Spleen (tissue), 11 donors: ENCODE measurements at regions not wholly inside any gene's neighbourhood (a gene's known extent, or its start where the extent isn't known, plus 50 kb on each side); places are given as distances from the start of the nearest gene placed in this dataset.

ENCODE experiments used
- DNase-seq: peaks from one replicate; pipeline ENCODE4 v3.0.0-alpha.2; 2020
- H3K27ac ChIP-seq, 8 donors: fragments of 200-600 bp; sonication (generic) in 7 of 8; 1 replicate in 4 of 8; 2 replicates in 4 of 8; pipeline versions ENCODE4 v1.5.0 to v1.8.0; 2016 to 2021; ENCODE audit warnings: inconsistent platforms in 4 of 8, mild to moderate bottlenecking in 4 of 8, moderate library complexity in 1 of 8
- H3K27me3 ChIP-seq, 7 donors: fragments of 200-600 bp; sonication (generic) in 6 of 7; replicated peaks in 1 of 7; 1 replicate in 4 of 7; 2 replicates in 3 of 7; pipeline versions ENCODE4 v1.5.0 to v1.8.0; 2016 to 2021; ENCODE audit warnings: inconsistent platforms in 3 of 7, mild to moderate bottlenecking in 1 of 7
- H3K36me3 ChIP-seq, 6 donors: fragments of 200-600 bp; sonication (generic) in 5 of 6; 1 replicate in 4 of 6; 2 replicates in 2 of 6; pipeline versions ENCODE4 v1.5.0 to v1.8.0; 2016 to 2021; ENCODE audit warnings: inconsistent platforms in 2 of 6
- H3K4me1 ChIP-seq, 6 donors: fragments of 200-600 bp; sonication (generic) in 5 of 6; 1 replicate in 3 of 6; 2 replicates in 3 of 6; pipeline versions ENCODE4 v1.5.0 to v1.8.0; 2016 to 2021; ENCODE audit warnings: inconsistent platforms in 3 of 6
- H3K4me3 ChIP-seq, 8 donors: fragments of 200-600 bp; sonication (generic) in 7 of 8; 1 replicate in 4 of 8; 2 replicates in 4 of 8; pipeline versions ENCODE4 v1.5.0 to v1.8.0; 2016 to 2021; ENCODE audit warnings: inconsistent platforms in 4 of 8, mild to moderate bottlenecking in 4 of 8, moderate library complexity in 2 of 8
- H3K9me3 ChIP-seq, 8 donors: fragments of 200-600 bp; sonication (generic) in 7 of 8; 1 replicate in 4 of 8; 2 replicates in 4 of 8; pipeline versions ENCODE4 v1.5.0 to v1.8.0; 2016 to 2021; ENCODE audit warnings: inconsistent platforms in 4 of 8
- POLR2A ChIP-seq, 3 donors: fragments of 450-650 bp; IDR thresholded peaks; one replicate each; pipeline ENCODE4 v1.5.1; 2017; ENCODE audit warnings: antibody characterized with exemption in 3 of 3, mild to moderate bottlenecking in 1 of 3
- POLR2AphosphoS5 ChIP-seq, 3 donors: sonication (generic); formaldehyde crosslinking; IDR thresholded peaks; one replicate each; pipeline ENCODE4 v1.5.1; 2017; ENCODE audit warnings: antibody characterized with exemption in 3 of 3
- WGBS, 5 donors: extraction: QIAGEN DNeasy Blood & Tissue Kit in 3 of 5; methylation state at CpG; one replicate each; pipeline versions ENCODE4 v1.1.5 to v1.1.7; 2013 to 2018; 5-methylcytosine and 5-hydroxymethylcytosine counted together
- intact Hi-C: fragments of 100-400 bp; cut with DNase I; formaldehyde crosslinking; loops from one replicate; pipeline ENCODE4 v1.15.0; 2023; ENCODE audit warnings: low total_unique reads
- TF ChIP-seq, protein P1 (sequence below), 11 experiments: fragments of 200-600 bp in 7 of 11; fragments of 450-650 bp in 4 of 11; sonication (generic) in 4 of 11; IDR thresholded peaks in 8 of 11; conservative IDR thresholded peaks in 3 of 11; 1 replicate in 7 of 11; 2 replicates in 4 of 11; pipeline versions ENCODE4 v1.4.0 to v1.8.0; 2016 to 2021; ENCODE audit warnings: antibody characterized with exemption in 11 of 11, inconsistent platforms in 4 of 11, mild to moderate bottlenecking in 1 of 11
- donor health status: healthy with polysubstance abuse.
- donor health status: DM: no; HTN: no; CAD: no; lungs with moderate emphysema.
- donor health status: DM: no; HTN: no; CAD: no.
- donor health status: Bipolar disorder and iron deficiency.
- donor health status: healthy.
- donor health status: DM: no; HTN: no; CAD: no.
- donor health status: DM: yes; HTN: yes; CAD: no.

DNA sequence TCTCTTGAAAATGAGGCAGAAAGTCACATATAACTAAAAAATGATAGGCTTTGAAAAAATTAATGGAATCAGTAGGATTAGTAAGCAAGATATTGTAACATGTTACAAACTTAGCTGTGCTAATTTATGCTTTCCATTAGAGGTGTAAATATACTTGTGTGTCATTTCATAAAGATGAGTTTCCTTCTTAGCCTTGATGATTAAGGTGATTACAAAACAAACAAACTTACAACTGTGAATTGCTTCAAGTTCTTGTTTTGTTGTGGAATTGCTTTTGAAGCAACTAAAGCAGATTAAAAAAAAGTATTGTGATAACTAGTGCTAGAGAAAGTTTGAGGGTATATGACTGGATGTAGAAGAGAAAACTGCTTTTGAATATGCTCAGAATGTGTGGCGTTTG is 87.9 kb downstream of the DIPK2A start:
- Histone ChIP-seq H3K36me3 (no peaks in the 10 kb centered on the region), H3K4me3 (no peak overlapping the region), H3K9me3 (no peaks in the 10 kb centered on the region), H3K27me3 (no peaks in the 10 kb centered on the region), H3K4me1 (no peaks in the 10 kb centered on the region), H3K27ac (no peak overlapping the region)
- TF ChIP-seq POLR2AphosphoS5 (IDR thresholded peaks at IDR 0.05) (no peak), POLR2A (IDR thresholded peaks at IDR 0.05) (no peak)
- TF ChIP-seq, protein P1, sequence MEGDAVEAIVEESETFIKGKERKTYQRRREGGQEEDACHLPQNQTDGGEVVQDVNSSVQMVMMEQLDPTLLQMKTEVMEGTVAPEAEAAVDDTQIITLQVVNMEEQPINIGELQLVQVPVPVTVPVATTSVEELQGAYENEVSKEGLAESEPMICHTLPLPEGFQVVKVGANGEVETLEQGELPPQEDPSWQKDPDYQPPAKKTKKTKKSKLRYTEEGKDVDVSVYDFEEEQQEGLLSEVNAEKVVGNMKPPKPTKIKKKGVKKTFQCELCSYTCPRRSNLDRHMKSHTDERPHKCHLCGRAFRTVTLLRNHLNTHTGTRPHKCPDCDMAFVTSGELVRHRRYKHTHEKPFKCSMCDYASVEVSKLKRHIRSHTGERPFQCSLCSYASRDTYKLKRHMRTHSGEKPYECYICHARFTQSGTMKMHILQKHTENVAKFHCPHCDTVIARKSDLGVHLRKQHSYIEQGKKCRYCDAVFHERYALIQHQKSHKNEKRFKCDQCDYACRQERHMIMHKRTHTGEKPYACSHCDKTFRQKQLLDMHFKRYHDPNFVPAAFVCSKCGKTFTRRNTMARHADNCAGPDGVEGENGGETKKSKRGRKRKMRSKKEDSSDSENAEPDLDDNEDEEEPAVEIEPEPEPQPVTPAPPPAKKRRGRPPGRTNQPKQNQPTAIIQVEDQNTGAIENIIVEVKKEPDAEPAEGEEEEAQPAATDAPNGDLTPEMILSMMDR (IDR thresholded peaks at IDR 0.05 in 8 of 11, conservative IDR thresholded peaks at IDR 0.05 in 3 of 11), result no peak
- 88 to 98% (median 95%) methylated on average over 1 of the region's 1 CpG for WGBS, 5 donors
- no peak for DNase-seq
- intact Hi-C loops, result no loop called here

GRCh38 chr3:144060881-144061280 is 89.3 kb downstream of the DIPK2A start:
- Histone ChIP-seq H3K9me3 (no peaks in the 10 kb centered on the region), H3K4me3 (no peak overlapping the region), H3K4me1 (no peaks in the 10 kb centered on the region), H3K27ac (no peak overlapping the region), H3K27me3 (no peaks in the 10 kb centered on the region), H3K36me3 (no peaks in the 10 kb centered on the region)
- TF ChIP-seq, protein P1 (IDR thresholded peaks at IDR 0.05 in 8 of 11, conservative IDR thresholded peaks at IDR 0.05 in 3 of 11), result no peak
- TF ChIP-seq POLR2AphosphoS5 (IDR thresholded peaks at IDR 0.05) (no peak), POLR2A (IDR thresholded peaks at IDR 0.05) (no peak)
- no peak for DNase-seq
- 94 to 98% (median 98%) methylated on average over 11 of the region's 11 CpGs for WGBS, 5 donors
- intact Hi-C loops, result no loop called here

DNA sequence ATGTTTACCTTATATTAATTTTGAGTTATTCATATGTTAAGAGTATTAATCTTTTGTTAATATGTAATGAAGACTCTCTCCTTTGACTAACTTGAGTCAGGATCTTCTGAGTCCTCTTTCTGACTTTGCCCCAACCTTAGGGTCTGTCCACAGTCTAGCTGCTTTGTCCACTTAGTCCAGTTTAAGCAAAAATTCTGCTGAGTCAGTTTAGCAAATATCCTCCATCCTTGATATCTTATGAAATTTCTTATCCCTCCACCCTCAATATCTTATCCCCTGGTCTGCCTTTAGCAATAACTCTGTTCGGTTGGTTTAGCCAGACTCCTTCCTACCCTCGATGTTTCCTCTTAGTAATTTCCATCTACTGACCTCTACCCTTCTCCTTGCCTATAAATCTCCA is 91.7 kb downstream of the DIPK2A start:
- intact Hi-C loops, result no loop called here
- Histone ChIP-seq H3K36me3 (no peaks in the 10 kb centered on the region), H3K9me3 (no peaks in the 10 kb centered on the region), H3K4me3 (no peak overlapping the region), H3K27me3 (no peaks in the 10 kb centered on the region), H3K27ac (no peak overlapping the region), H3K4me1 (no peaks in the 10 kb centered on the region)
- TF ChIP-seq, protein P1 (IDR thresholded peaks at IDR 0.05 in 8 of 11, conservative IDR thresholded peaks at IDR 0.05 in 3 of 11), result no peak
- TF ChIP-seq POLR2AphosphoS5 (IDR thresholded peaks at IDR 0.05) (no peak), POLR2A (IDR thresholded peaks at IDR 0.05) (no peak)
- WGBS, 5 donors, result 62 to 81% (median 70%) methylated on average over 2 of the region's 2 CpGs
- no peak for DNase-seq

DNA sequence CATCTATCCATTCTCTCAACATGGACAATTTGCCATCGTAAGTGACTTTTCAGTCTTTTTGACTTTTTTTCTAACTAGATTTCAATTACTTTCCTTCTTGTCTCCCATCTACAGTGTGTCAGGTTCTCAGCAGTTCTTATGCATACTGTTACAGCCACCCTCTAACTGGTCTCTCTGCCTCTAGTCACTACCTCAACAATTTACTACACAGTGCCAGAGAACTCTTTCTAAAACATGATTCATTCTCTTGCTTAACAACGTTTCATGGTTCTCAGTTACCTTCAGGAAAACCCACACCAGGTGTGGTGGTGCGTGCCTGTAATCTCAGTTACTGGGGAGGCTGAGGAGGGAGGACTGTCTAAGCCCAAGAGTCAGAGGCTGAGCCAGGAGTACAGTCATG is 95.4 kb downstream of the DIPK2A start:
- 65 to 88% (median 78%) methylated on average over 3 of the region's 3 CpGs for WGBS, 5 donors
- DNase-seq, result no peak
- intact Hi-C loops, result no loop called here

More for the DNA sequence above, 95.4 kb downstream of the DIPK2A start:
- Histone ChIP-seq H3K27me3 (no peaks in the 10 kb centered on the region), H3K4me1 (no peaks in the 10 kb centered on the region), H3K4me3 (no peak overlapping the region), H3K27ac (no peak overlapping the region), H3K9me3 (peaks cover 3 to 30% (median 19%) of the 10 kb centered on the region in 8 donors), H3K36me3 (no peaks in the 10 kb centered on the region)
- TF ChIP-seq POLR2AphosphoS5 (IDR thresholded peaks at IDR 0.05), result no peak
- no peak for TF ChIP-seq POLR2A (IDR thresholded peaks at IDR 0.05)
- TF ChIP-seq, protein P1 (IDR thresholded peaks at IDR 0.05 in 8 of 11, conservative IDR thresholded peaks at IDR 0.05 in 3 of 11), result no peak
